ENCODE measurements at regions not wholly inside any gene's neighbourhood (a gene's known extent, or its start where the extent isn't known, plus 50 kb on each side); places are given as distances from the start of the nearest gene placed in this dataset.

- DNase-seq (ENCODE audit: low spot score) = no peak
- in situ Hi-C loops (cut with HindIII; ENCODE audit: low sequenced_read_pairs) = no loop called here
Observed at GRCh38 chrX:87236830-87237440, 280.7 kb upstream of the KLHL4 start.

GRCh38 chrX:87265518-87265917, 252.1 kb upstream of the KLHL4 start:
- in situ Hi-C loops (cut with HindIII; ENCODE audit: low sequenced_read_pairs) = no loop called here
- DNase-seq (ENCODE audit: low spot score) = no peak

- in situ Hi-C loops (cut with HindIII; ENCODE audit: low sequenced_read_pairs) = no loop called here
- no peak for DNase-seq (ENCODE audit: low spot score)
Observed at GRCh38 chrX:87272491-87272890, 245.1 kb upstream of the KLHL4 start.

GRCh38 chrX:87299563-87300160, 217.9 kb upstream of the KLHL4 start:
- peak; percentile 1 for DNase-seq (ENCODE audit: low spot score)
- in situ Hi-C loops (cut with HindIII; ENCODE audit: low sequenced_read_pairs) = no loop called here

- no peak for DNase-seq (ENCODE audit: low spot score)
- in situ Hi-C loops (cut with HindIII; ENCODE audit: low sequenced_read_pairs) = no loop called here
Observed at GRCh38 chrX:87310780-87311179, 206.8 kb upstream of the KLHL4 start.

- in situ Hi-C loops (cut with HindIII; ENCODE audit: low sequenced_read_pairs) = no loop called here
- no peak for DNase-seq (ENCODE audit: low spot score)
Observed at GRCh38 chrX:87327267-87327666, 190.3 kb upstream of the KLHL4 start.

- no peak for DNase-seq (ENCODE audit: low spot score)
- in situ Hi-C loops (cut with HindIII; ENCODE audit: low sequenced_read_pairs) = no loop called here
Observed at GRCh38 chrX:87337267-87337666, 180.3 kb upstream of the KLHL4 start.

GRCh38 chrX:87338510-87338909, 179.1 kb upstream of the KLHL4 start:
- no peak for DNase-seq (ENCODE audit: low spot score)
- in situ Hi-C loops (cut with HindIII; ENCODE audit: low sequenced_read_pairs) = no loop called here

GRCh38 chrX:87370865-87371264, 146.7 kb upstream of the KLHL4 start:
- in situ Hi-C loops (cut with HindIII; ENCODE audit: low sequenced_read_pairs) = no loop called here
- DNase-seq (ENCODE audit: low spot score) = no peak

- in situ Hi-C loops (cut with HindIII; ENCODE audit: low sequenced_read_pairs) = no loop called here
- DNase-seq (ENCODE audit: low spot score) = no peak
Observed at GRCh38 chrX:87374324-87374723, 143.3 kb upstream of the KLHL4 start.

- DNase-seq (ENCODE audit: low spot score) = no peak
- in situ Hi-C loops (cut with HindIII; ENCODE audit: low sequenced_read_pairs) = no loop called here
Observed at GRCh38 chrX:87376896-87377295, 140.7 kb upstream of the KLHL4 start.

- no peak for DNase-seq (ENCODE audit: low spot score)
- in situ Hi-C loops (cut with HindIII; ENCODE audit: low sequenced_read_pairs) = no loop called here
Observed at GRCh38 chrX:87388381-87388780, 129.2 kb upstream of the KLHL4 start.

GRCh38 chrX:87391742-87392141, 125.9 kb upstream of the KLHL4 start:
- DNase-seq (ENCODE audit: low spot score) = no peak
- in situ Hi-C loops (cut with HindIII; ENCODE audit: low sequenced_read_pairs) = no loop called here

- no peak for DNase-seq (ENCODE audit: low spot score)
- in situ Hi-C loops (cut with HindIII; ENCODE audit: low sequenced_read_pairs) = no loop called here
Observed at GRCh38 chrX:87392369-87392768, 125.2 kb upstream of the KLHL4 start.

GRCh38 chrX:87397103-87397886, 120.3 kb upstream of the KLHL4 start:
- in situ Hi-C loops (cut with HindIII; ENCODE audit: low sequenced_read_pairs) = no loop called here
- DNase-seq (ENCODE audit: low spot score) = no peak

- in situ Hi-C loops (cut with HindIII; ENCODE audit: low sequenced_read_pairs) = no loop called here
- no peak for DNase-seq (ENCODE audit: low spot score)
Observed at GRCh38 chrX:87402256-87402655, 115.3 kb upstream of the KLHL4 start.

GRCh38 chrX:87403551-87403950, 114.1 kb upstream of the KLHL4 start:
- in situ Hi-C loops (cut with HindIII; ENCODE audit: low sequenced_read_pairs) = no loop called here
- no peak for DNase-seq (ENCODE audit: low spot score)

GRCh38 chrX:87409113-87409841, 108.3 kb upstream of the KLHL4 start:
- DNase-seq (ENCODE audit: low spot score) = no peak
- in situ Hi-C loops (cut with HindIII; ENCODE audit: low sequenced_read_pairs) = no loop called here

GRCh38 chrX:87425618-87426017, 92.0 kb upstream of the KLHL4 start:
- in situ Hi-C loops (cut with HindIII; ENCODE audit: low sequenced_read_pairs) = no loop called here
- DNase-seq (ENCODE audit: low spot score) = no peak

- in situ Hi-C loops (cut with HindIII; ENCODE audit: low sequenced_read_pairs) = no loop called here
- no peak for DNase-seq (ENCODE audit: low spot score)
Observed at GRCh38 chrX:87434618-87435017, 83.0 kb upstream of the KLHL4 start.
